MM.1S (cell line): ENCODE measurements at regions not wholly inside any gene's neighbourhood (a gene's known extent, or its start where the extent isn't known, plus 50 kb on each side); places are given as distances from the start of the nearest gene placed in this dataset.

ENCODE experiments used
- EZH2 ChIP-seq: fragments of 300-600 bp; sonication (generic); optimal IDR thresholded peaks from 2 replicates; pipeline ENCODE3; 2017; ENCODE audit warnings: low read depth, mild to moderate bottlenecking, antibody characterized with exemption, low read length, mixed read lengths
- EZH2phosphoT487 ChIP-seq: fragments of 300-600 bp; sonication (generic); IDR thresholded peaks from 2 replicates; pipeline ENCODE4 v1.6.1; 2018; ENCODE audit warnings: antibody characterized with exemption, low read length
- TF ChIP-seq, protein P1 (sequence below): fragments of 300-600 bp; sonication (generic); IDR thresholded peaks from 2 replicates; pipeline ENCODE4 v1.5.1; 2016; ENCODE audit warnings: antibody characterized with exemption, low read length, mixed read lengths

DNA sequence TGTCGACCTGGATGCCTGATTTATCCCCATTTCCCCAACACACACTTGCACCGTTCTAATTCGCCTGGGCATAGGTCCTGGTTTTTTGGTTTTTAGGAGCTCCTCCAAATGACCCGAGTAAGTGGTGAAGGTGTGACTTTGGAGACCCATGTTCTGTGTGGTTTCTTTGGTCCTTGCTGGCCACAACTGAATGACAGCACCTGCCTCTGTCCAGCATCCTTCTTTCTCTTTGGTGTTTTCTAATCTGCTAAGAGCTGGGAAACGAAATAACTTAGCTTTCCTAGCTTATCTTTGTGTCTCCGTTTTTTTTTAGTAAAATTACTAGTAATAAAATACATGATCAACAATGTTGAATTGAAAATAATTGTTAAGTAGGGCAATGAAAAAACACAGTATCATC is 120.2 kb downstream of the PRLHR start:
- TF ChIP-seq, protein P1, sequence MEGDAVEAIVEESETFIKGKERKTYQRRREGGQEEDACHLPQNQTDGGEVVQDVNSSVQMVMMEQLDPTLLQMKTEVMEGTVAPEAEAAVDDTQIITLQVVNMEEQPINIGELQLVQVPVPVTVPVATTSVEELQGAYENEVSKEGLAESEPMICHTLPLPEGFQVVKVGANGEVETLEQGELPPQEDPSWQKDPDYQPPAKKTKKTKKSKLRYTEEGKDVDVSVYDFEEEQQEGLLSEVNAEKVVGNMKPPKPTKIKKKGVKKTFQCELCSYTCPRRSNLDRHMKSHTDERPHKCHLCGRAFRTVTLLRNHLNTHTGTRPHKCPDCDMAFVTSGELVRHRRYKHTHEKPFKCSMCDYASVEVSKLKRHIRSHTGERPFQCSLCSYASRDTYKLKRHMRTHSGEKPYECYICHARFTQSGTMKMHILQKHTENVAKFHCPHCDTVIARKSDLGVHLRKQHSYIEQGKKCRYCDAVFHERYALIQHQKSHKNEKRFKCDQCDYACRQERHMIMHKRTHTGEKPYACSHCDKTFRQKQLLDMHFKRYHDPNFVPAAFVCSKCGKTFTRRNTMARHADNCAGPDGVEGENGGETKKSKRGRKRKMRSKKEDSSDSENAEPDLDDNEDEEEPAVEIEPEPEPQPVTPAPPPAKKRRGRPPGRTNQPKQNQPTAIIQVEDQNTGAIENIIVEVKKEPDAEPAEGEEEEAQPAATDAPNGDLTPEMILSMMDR = no peak
- TF ChIP-seq EZH2 = no peak
- TF ChIP-seq EZH2phosphoT487 = no peak
